ENCODE measurements at regions not wholly inside any gene's neighbourhood (a gene's known extent, or its start where the extent isn't known, plus 50 kb on each side); places are given as distances from the start of the nearest gene placed in this dataset.
"Not testable (repeated sequence)": the region's sequence is repeated elsewhere in the genome, so short reads cannot be mapped to it uniquely, and the experiment has no call there.

GRCh38 chr12:115820656-115821055, 456.8 kb downstream of the MED13L start:
- intact Hi-C loops (cut with DNase I) = no loop called here
- no peak for DNase-seq
- ATAC-seq (ENCODE audit: poor library complexity) = no peak

GRCh38 chr12:115818973-115819372, 458.5 kb downstream of the MED13L start:
- ATAC-seq (ENCODE audit: poor library complexity) (no peak), DNase-seq (no peak)
- intact Hi-C loops (cut with DNase I) = no loop called here

DNA sequence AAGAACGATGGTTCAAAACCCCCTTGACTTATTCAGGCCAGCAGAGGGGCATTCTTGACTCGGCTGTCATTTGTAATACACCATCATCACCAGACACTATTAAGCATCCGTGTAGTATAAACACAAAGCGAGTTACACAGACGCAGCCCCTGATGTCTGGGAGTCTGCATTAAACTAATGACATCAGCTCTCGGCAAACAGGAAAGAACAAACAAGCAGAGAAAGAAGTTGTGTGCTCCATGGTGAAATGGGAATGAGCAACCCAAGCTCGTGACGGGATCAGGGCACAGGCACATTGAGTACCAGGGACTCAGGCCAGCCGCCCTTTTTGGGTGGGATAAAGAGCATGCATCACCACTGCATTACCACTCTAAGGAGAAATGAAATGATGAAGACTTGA, 460.1 kb downstream of the MED13L start:
- DNase-seq (no peak), ATAC-seq (ENCODE audit: poor library complexity) (no peak)
- intact Hi-C loops (cut with DNase I) = no loop called here

DNA sequence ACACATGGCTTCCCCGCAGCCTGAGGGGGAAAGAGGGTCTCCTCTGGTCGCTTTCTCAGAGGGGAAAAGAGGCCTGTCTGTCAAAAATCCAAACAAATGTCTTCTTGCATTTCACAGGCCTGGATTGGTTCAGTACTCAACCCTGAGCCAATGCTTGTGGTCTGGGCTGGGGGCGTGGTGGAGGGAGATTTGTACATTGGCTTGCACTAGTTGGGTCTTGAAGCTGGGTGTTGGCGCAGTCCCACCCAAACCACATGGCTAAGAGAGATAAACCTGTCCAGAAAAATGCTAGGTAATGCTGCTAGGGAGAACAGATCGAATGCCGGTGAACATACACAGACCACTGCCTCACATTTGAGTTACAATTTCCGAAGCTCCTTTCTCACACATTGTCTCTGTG, 461.6 kb downstream of the MED13L start:
- intact Hi-C loops (cut with DNase I) = no loop called here
- DNase-seq (no peak), ATAC-seq (ENCODE audit: poor library complexity) (no peak)

GRCh38 chr12:115813256-115813655, 464.2 kb downstream of the MED13L start:
- DNase-seq (no peak), ATAC-seq (ENCODE audit: poor library complexity) (no peak)
- intact Hi-C loops (cut with DNase I) = no loop called here

DNA sequence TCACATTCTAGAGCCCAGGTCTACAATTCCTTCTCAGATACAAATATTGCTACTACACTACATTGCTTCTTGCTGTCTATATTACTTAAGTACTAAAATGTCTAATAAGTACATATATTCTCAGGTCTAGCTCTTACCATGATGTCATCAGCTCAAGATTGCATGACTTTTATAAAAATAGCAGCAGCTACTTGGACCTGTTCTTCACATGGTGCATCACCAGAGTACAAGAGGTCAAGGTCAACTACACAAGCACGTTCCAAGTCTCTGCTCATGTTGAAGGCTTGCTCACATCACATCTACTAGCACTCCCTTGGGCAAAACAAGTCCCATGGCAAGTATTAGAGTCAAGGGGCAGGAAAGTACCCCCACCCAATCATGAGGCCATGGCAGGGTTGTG, 465.6 kb downstream of the MED13L start:
- ATAC-seq (ENCODE audit: poor library complexity) (no peak), DNase-seq (no peak)

DNA sequence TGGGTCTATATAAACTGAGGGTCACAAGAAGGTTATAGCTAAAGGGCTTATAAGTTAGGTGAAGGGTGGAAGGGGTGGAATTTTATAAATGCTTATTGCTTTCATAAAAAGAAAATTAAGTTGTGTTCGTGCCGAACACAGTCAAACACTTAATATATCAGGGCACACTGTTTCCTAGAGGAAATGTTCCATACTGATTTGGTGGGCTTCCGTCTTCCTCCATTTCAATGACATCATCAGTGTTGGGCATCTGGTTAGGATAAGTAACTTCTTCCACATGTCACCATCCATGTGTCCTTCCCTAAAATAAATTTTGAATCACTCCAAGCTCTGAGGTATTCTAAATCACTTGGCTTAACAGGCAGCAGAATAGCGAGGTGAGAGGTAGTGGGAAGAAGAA, 466.4 kb downstream of the MED13L start:
- intact Hi-C loops (cut with DNase I) = no loop called here
- no peak for DNase-seq
- no peak for ATAC-seq (ENCODE audit: poor library complexity)

More for the DNA sequence above, 465.6 kb downstream of the MED13L start:
- intact Hi-C loops (cut with DNase I) = no loop called here

DNA sequence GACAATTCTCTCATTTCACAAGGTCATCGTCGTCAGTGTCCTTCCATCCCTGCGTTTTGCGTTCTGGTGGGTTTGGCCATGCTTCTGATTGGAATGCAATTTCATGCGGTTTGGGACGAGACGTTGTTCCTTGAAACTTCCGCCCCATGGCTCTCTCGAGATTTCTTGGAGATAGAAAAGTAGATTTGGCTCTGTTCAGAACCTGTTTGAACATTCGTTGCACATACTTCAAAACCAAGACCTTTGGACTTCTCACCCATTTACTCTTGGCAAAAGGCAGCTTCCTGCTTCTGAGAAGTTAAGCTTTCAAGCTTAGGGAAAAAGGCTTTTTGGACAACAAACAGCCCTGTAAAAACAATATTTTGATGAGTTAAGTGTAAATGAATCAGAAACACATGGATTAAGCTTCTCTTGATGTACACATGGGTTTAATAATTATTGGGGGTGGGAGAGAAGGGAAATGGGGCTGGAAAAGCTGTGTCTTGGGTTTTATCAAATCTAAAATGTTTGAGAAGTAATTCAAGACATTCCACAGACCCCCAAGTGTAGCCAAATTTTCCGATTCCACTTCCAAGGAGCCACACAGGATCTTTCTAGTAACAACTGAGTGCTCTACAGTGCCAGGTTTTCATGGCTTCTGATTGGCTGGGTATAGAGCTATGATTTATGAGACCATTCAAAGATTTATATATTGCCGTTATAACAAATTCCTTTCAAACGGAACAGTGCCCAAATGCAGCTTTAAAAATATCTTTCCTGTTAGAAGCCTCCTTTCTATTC, 467.2 kb downstream of the MED13L start:
- ATAC-seq (ENCODE audit: poor library complexity) = no peak
- no peak for DNase-seq
- intact Hi-C loops (cut with DNase I) = no loop called here

GRCh38 chr12:115806000-115806399, 471.5 kb downstream of the MED13L start:
- no peak for DNase-seq
- ATAC-seq (ENCODE audit: poor library complexity) = no peak
- intact Hi-C loops (cut with DNase I) = no loop called here

DNA sequence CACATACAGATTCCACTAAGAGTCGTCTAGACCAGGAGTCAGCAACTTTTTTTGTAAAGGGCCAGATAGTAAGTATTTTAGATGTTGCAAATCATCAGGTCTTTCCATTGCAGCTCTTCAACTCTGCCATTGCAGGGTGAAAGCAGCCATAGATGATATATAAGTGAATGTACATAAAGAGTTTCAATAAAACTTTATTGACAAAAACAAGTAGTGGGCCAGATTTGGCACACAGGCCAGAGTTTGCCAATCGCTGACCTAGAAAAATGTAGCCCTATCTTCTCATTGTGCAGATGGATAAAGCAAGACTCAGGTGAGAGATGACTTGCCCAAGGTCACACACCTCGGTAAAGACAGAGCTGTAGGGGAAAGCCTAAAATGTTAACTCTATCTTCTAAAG, 474.7 kb downstream of the MED13L start:
- DNase-seq = no peak
- intact Hi-C loops (cut with DNase I) = no loop called here

DNA sequence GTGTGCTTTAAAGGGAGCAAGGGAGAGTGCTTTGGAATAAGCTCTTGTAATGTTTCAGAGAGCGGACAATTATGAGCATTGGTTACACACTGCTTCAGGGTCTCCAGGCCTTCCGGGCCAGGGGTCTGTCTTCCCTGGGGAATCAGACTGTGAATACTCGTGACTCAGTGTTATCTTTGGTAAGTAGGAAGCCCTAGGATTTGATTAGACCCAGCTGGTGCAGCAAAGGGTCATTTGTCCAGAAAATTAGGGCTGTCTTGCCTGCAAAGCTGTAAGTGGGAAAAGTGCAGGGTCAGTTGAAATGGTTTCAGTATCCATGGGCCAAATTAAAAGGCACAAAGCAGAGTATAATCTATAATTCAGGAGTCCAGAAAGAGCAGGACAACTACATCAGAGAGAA, 475.6 kb downstream of the MED13L start:
- intact Hi-C loops (cut with DNase I) = no loop called here
- DNase-seq (no peak), ATAC-seq (ENCODE audit: poor library complexity) (no peak)

More for the DNA sequence above, 474.7 kb downstream of the MED13L start:
- no peak for ATAC-seq (ENCODE audit: poor library complexity)

- intact Hi-C loops (cut with DNase I) = loop anchor here (5.0 kb wide), 1 partner anchor 113 kb away; no protein-coding TSS in a partner anchor
- no peak for ATAC-seq (ENCODE audit: poor library complexity)
- DNase-seq = no peak
Measured at GRCh38 chr12:115799610-115800009, 477.9 kb downstream of the MED13L start.

DNA sequence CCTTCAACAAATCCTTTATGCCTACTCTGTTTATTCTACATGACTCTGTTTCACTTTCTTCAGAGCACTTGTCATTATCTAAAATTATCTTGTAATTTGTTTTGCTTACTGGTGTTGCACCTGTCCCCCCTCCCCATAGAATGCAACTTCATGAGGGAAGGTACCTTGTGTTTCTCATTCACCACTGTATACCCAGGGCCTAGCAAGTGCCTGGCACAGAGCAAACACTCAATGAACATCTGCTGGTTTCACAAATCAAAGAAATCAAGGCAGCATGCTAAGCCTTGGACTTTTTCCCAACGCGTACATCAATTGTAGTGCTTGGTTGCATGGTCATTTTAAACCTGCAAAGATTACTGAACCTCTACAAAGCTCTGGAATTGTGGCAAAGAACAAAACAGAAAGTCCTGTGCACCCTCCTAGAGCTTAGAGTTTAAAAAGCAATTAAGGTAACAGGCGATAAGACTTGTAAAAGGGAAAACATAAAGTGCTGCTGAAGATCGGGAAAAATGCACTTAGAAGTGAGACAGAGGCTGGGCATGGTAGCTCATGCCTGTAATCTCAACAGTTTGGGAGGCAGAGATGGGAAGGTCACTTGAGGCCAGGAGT, 479.1 kb downstream of the MED13L start:
- DNase-seq (no peak), ATAC-seq (ENCODE audit: poor library complexity) (no peak)
- intact Hi-C loops (cut with DNase I) = loop anchor here (5.0 kb wide), 1 partner anchor 114 kb away; no protein-coding TSS in a partner anchor

DNA sequence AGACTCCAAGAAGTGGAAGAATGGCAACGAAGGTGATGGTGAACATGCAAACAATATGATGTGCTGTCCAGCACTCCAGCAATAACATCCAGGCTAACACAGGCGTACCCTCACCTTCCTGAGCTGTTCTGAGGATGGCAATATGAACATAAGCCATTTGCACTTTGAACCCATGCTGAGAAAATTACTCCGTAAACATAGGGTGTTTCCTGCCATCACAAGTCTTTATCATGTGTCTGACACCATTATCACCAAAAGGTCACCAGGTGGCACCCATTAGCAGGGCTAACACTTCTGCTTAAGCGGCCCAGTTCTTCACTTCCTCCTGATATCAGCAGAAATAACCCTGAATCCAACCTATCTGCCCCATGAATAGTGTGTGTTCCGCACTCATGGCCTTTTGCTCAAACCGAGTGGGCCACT, 482.8 kb downstream of the MED13L start:
- ATAC-seq (ENCODE audit: poor library complexity) (no peak), DNase-seq (no peak)
- intact Hi-C loops (cut with DNase I) = loop anchor here (5.0 kb wide), 1 partner anchor 118 kb away; no protein-coding TSS in a partner anchor

GRCh38 chr12:115791331-115791730, 486.2 kb downstream of the MED13L start:
- intact Hi-C loops (cut with DNase I) = no loop called here

GRCh38 chr12:115790526-115790925, 487.0 kb downstream of the MED13L start:
- ATAC-seq (ENCODE audit: poor library complexity) = no peak
- intact Hi-C loops (cut with DNase I) = no loop called here
- DNase-seq = no peak

More at GRCh38 chr12:115791331-115791730, 486.2 kb downstream of the MED13L start:
- DNase-seq (peak; percentile 75), ATAC-seq (ENCODE audit: poor library complexity) (peak; percentile 98)

- ATAC-seq (ENCODE audit: poor library complexity); intact Hi-C loops (cut with DNase I): not testable (repeated sequence)
Measured at GRCh38 chr12:115786490-115786889, 491.0 kb downstream of the MED13L start.

GRCh38 chr12:115785548-115785947, 491.9 kb downstream of the MED13L start:
- ATAC-seq (ENCODE audit: poor library complexity) (no peak), DNase-seq (no peak)
- intact Hi-C loops (cut with DNase I) = no loop called here

More at GRCh38 chr12:115786490-115786889, 491.0 kb downstream of the MED13L start:
- DNase-seq = not testable (repeated sequence)

DNA sequence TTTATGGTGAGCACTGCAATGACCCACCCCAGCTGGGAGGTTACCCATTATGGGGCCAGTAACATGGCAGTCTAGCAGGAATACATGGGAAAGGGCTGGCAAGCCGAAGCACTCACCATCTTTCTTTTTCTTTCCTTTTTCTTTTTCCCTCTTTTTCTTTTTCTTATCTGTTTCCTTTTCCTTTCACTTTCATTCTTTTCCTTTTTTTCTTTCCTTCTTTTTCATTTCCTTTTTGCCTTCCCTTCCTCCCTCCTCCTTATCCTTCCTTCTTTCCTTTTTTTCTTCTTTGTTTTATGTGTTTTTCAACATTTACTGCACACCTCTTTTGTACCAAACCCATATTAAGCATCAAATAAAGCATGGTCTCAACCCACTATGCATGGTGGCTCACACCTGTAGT, 501.1 kb downstream of the MED13L start:
- DNase-seq = no peak
- ATAC-seq (ENCODE audit: poor library complexity) = no peak
- intact Hi-C loops (cut with DNase I) = no loop called here
